ENCODE measurements at regions not wholly inside any gene's neighbourhood (a gene's known extent, or its start where the extent isn't known, plus 50 kb on each side); places are given as distances from the start of the nearest gene placed in this dataset.

- in situ Hi-C loops (cut with MboI; ENCODE audit: low pct_unique_long_range_greater_than_20kb, low sequenced_read_pairs), result no loop called here
- no peak for DNase-seq
Measured at GRCh38 chr4:116387937-116388474, 697.4 kb downstream of the TRAM1L1 start.

GRCh38 chr4:116386856-116387255, 698.5 kb downstream of the TRAM1L1 start:
- in situ Hi-C loops (cut with MboI; ENCODE audit: low pct_unique_long_range_greater_than_20kb, low sequenced_read_pairs), result no loop called here
- DNase-seq, result no peak

- in situ Hi-C loops (cut with MboI; ENCODE audit: low pct_unique_long_range_greater_than_20kb, low sequenced_read_pairs), result no loop called here
- DNase-seq, result no peak
Measured at GRCh38 chr4:116385583-116385982, 699.8 kb downstream of the TRAM1L1 start.

- in situ Hi-C loops (cut with MboI; ENCODE audit: low pct_unique_long_range_greater_than_20kb, low sequenced_read_pairs), result no loop called here
- DNase-seq, result no peak
Measured at GRCh38 chr4:116374815-116375214, 710.6 kb downstream of the TRAM1L1 start.

- DNase-seq, result no peak
- in situ Hi-C loops (cut with MboI; ENCODE audit: low pct_unique_long_range_greater_than_20kb, low sequenced_read_pairs), result no loop called here
Measured at GRCh38 chr4:116362583-116362982, 722.8 kb downstream of the TRAM1L1 start.

- in situ Hi-C loops (cut with MboI; ENCODE audit: low pct_unique_long_range_greater_than_20kb, low sequenced_read_pairs), result no loop called here
- DNase-seq, result no peak
Measured at GRCh38 chr4:116361790-116362189, 723.6 kb downstream of the TRAM1L1 start.

GRCh38 chr4:116358633-116359222, 726.6 kb downstream of the TRAM1L1 start:
- in situ Hi-C loops (cut with MboI; ENCODE audit: low pct_unique_long_range_greater_than_20kb, low sequenced_read_pairs), result no loop called here
- peak; percentile 94 for DNase-seq

GRCh38 chr4:116357758-116358157, 727.6 kb downstream of the TRAM1L1 start:
- DNase-seq, result peak; percentile 69
- in situ Hi-C loops (cut with MboI; ENCODE audit: low pct_unique_long_range_greater_than_20kb, low sequenced_read_pairs), result no loop called here

GRCh38 chr4:116346750-116347149, 738.6 kb downstream of the TRAM1L1 start:
- peak; percentile 54 for DNase-seq
- in situ Hi-C loops (cut with MboI; ENCODE audit: low pct_unique_long_range_greater_than_20kb, low sequenced_read_pairs), result no loop called here

GRCh38 chr4:116343809-116344208, 741.6 kb downstream of the TRAM1L1 start:
- DNase-seq, result peak; percentile 98
- in situ Hi-C loops (cut with MboI; ENCODE audit: low pct_unique_long_range_greater_than_20kb, low sequenced_read_pairs), result no loop called here

GRCh38 chr4:116342143-116342542, 743.2 kb downstream of the TRAM1L1 start:
- in situ Hi-C loops (cut with MboI; ENCODE audit: low pct_unique_long_range_greater_than_20kb, low sequenced_read_pairs), result no loop called here
- peak; percentile 62 for DNase-seq

GRCh38 chr4:116332508-116332907, 752.9 kb downstream of the TRAM1L1 start:
- peak; percentile 93 for DNase-seq
- in situ Hi-C loops (cut with MboI; ENCODE audit: low pct_unique_long_range_greater_than_20kb, low sequenced_read_pairs), result no loop called here

GRCh38 chr4:116328261-116328860, 757.0 kb downstream of the TRAM1L1 start:
- in situ Hi-C loops (cut with MboI; ENCODE audit: low pct_unique_long_range_greater_than_20kb, low sequenced_read_pairs), result no loop called here
- peak; percentile 83 for DNase-seq

- no peak for DNase-seq
- in situ Hi-C loops (cut with MboI; ENCODE audit: low pct_unique_long_range_greater_than_20kb, low sequenced_read_pairs), result no loop called here
Measured at GRCh38 chr4:116323606-116324005, 761.8 kb downstream of the TRAM1L1 start.

- in situ Hi-C loops (cut with MboI; ENCODE audit: low pct_unique_long_range_greater_than_20kb, low sequenced_read_pairs), result no loop called here
- DNase-seq, result peak; percentile 91
Measured at GRCh38 chr4:116321471-116321870, 763.9 kb downstream of the TRAM1L1 start.

GRCh38 chr4:116320859-116321258, 764.5 kb downstream of the TRAM1L1 start:
- DNase-seq, result peak; percentile 62

GRCh38 chr4:116303736-116304188, 781.6 kb downstream of the TRAM1L1 start:
- in situ Hi-C loops (cut with MboI; ENCODE audit: low pct_unique_long_range_greater_than_20kb, low sequenced_read_pairs), result no loop called here
- DNase-seq, result no peak

More at GRCh38 chr4:116320859-116321258, 764.5 kb downstream of the TRAM1L1 start:
- in situ Hi-C loops (cut with MboI; ENCODE audit: low pct_unique_long_range_greater_than_20kb, low sequenced_read_pairs), result no loop called here

GRCh38 chr4:116302990-116303735, 782.2 kb downstream of the TRAM1L1 start:
- in situ Hi-C loops (cut with MboI; ENCODE audit: low pct_unique_long_range_greater_than_20kb, low sequenced_read_pairs), result no loop called here

GRCh38 chr4:116275006-116275405, 810.4 kb downstream of the TRAM1L1 start:
- in situ Hi-C loops (cut with MboI; ENCODE audit: low pct_unique_long_range_greater_than_20kb, low sequenced_read_pairs), result no loop called here
- DNase-seq, result no peak

More at GRCh38 chr4:116302990-116303735, 782.2 kb downstream of the TRAM1L1 start:
- DNase-seq, result no peak

- no peak for DNase-seq
- in situ Hi-C loops (cut with MboI; ENCODE audit: low pct_unique_long_range_greater_than_20kb, low sequenced_read_pairs), result no loop called here
Measured at GRCh38 chr4:116272336-116272735, 813.0 kb downstream of the TRAM1L1 start.
